Stimulated activated CD4-positive, alpha-beta T cell treated with anti-CD3 and anti-CD28 coated beads, Interleukin-4, amount 100 ng/mL, for 24 hours (primary cell): ENCODE measurements at regions not wholly inside any gene's neighbourhood (a gene's known extent, or its start where the extent isn't known, plus 50 kb on each side); places are given as distances from the start of the nearest gene placed in this dataset.
A peak's percentile ranks its signal among the peaks of the same experiment; 100 is the strongest.

Experiments
- DNase-seq: peaks from one replicate; pipeline ENCODE4 v3.0.0-alpha.2; 2020

DNA sequence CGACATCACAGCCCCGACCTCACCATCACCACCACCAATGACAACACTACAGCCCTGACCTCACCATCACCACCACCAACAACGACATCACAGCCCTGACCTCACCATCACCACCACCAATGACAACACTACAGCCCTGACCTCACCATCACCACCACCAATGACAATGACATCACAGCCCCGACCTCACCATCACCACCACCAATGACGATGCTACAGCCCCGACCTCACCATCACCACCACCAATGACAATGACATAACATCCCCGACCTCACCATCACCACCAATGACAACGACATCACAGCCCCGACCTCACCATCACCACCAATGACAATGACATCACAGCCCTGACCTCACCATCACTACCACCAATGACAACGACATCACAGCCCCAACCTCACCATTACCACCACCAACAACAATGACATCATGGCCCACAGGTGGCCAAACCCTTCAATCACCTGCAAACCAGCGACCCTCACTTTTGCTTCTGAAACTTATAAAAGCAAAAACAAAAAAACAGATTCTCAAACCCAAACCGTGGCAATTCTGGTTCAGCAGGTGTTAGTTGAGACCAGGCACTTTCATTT lies 70.7 kb upstream of the TMEM18 start:
- no peak for DNase-seq

- no peak for DNase-seq
Measured at GRCh38 chr2:746697-747096, 69.5 kb upstream of the TMEM18 start.

DNA sequence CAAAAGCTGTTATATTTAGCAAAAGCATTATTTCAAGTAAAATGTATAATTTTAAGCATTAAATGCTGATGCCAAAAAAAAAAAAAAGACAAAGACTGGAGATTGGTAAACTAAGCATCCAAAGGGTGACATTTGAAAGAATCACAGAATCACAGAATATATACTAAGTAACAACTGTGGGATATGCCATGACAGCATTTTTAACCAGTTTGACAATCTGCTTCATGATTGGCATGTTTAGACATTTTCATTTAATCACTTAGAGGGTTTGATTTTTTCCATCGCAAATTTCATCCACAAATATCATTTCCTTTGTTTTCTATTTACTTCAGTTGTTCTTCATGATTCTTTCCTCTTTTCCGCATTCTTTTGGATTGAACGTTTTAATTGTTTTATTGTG lies 66.9 kb upstream of the TMEM18 start:
- DNase-seq = no peak

DNA sequence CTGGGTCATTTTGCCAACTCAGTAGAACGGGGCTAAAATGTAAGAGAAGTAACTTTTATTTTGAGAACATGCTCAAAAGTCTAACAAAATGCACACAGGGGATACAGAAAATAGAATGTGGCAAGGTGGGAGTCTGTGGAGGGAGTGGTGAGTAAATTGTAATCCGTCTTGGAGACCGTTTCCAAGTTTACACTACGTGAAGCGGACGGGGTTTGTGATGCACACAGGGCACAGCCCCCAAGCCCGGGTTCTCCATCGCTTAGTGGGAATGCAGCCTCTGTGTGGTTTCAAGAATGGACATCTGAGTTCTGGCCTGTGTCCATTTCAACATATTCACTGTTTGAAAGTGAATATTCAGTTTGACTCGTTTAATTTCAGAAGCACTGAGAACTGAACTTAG lies 65.0 kb upstream of the TMEM18 start:
- DNase-seq = no peak

DNA sequence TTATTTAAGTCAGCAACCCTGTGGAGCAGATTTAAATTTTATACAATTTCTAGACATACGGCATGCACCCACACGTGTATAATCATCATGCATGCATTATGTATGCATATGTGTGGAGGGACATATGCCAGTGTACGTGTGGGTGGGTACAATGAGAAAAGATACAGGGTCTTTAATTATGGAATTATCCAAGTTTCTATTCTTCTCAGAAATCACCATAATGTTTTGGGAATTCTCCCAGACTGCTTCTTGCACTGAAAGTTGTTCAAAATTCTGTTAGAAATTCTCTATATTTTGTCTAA lies 63.9 kb upstream of the TMEM18 start:
- DNase-seq = no peak

DNA sequence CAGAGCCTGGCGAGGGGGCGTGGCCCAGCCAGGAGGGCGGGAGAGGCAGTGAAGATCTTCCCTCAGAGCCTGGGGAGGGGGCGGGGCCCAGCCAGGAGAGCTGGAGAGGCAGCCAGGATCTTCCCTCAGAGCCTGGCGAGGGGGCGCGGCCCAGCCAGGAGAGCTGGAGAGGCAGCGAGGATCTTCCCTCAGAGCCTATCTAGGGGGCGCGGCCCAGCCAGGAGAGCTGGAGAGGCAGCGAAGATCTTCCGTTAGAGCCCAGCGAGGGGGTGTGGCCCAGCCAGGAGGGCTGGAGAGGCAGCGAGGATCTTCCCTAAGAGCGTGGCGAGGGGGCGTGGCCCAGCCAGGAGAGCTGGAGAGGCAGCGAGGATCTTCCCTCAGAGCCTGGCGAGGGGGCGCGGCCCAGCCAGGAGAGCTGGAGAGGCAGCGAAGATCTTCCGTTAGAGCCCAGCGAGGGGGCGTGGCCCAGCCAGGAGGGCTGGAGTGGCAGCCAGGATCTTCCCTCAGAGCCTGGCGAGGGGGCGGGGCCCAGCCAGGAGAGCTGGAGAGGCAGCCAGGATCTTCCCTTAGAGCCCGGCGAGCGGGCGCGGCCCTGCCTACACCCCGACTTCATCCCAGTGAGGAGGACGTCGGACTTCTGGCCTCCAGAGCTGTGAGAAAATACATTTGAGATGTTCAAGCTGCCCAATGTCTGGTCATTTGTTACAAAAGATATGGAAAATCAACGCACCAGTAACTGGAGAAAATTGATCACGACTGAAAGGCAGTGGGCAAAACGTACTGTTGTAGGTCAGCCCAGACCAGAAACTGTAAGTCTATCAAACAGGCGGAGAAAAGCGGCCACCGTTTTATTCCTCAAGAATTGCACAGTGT lies 63.4 kb upstream of the TMEM18 start:
- peak; percentile 54 for DNase-seq

GRCh38 chr2:739864-740321 lies 62.7 kb upstream of the TMEM18 start:
- peak; percentile 14 for DNase-seq

GRCh38 chr2:736939-737338 lies 59.7 kb upstream of the TMEM18 start:
- DNase-seq = no peak

- no peak for DNase-seq
Measured at GRCh38 chr2:735670-736218, 58.5 kb upstream of the TMEM18 start.

DNA sequence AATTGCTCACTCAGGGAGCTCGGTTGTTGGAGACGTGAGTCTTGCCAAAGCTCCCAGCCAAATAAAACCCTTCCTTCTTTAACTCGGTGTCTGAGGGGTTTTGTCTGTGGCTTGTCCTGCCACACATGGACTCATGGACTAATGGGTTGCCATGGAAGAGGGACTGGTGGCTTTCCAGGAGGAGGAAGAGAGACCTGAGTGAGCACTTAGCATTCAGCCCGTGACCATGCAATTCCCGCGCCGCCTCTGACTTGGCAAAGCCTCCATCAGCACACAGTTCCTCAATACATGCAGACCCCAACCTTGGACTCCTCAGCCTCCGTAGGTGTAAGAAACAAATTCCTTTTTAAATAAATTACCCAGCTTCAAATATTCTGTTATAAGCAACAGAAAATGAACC lies 57.3 kb upstream of the TMEM18 start:
- DNase-seq = no peak

DNA sequence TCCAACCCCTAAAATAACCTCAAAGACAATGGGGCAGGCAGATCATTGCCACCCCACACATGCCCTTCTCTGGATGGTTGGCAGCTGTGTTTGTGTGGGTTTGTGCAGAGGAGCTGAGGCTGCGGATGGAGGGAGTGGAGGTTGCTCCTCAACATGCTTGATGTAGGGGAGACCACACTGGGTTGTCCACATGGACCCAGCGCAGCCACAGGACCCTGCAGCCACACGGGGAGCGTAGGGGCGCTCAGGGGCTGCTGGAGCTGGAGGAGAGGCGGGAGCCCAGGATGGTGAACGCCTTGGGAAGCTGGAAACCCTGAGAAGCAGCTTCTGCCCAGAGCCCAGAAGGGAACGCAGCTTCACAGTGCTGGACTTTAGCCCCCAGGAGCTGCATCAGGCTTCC lies 56.3 kb upstream of the TMEM18 start:
- DNase-seq = no peak

DNA sequence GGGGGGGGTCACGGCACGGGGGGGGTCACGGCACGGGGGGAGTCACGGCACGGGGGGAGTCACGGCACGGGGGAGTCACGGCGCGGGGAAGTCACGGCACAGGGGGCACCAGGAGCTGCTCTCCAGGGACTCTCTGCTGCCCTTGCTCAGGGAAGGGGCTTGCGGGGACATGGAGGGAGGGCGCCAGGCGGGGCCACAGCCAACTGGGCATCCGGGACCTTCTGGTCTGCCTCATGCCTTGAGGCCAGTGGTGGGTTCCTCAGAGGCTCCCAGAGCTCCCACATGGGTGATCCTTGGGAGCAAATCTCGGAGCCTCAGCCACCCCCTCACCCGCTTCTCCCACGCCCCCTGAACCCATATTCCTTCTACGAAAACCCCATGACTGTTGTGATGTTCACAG lies 55.8 kb upstream of the TMEM18 start:
- no peak for DNase-seq

GRCh38 chr2:731711-732110 lies 54.5 kb upstream of the TMEM18 start:
- DNase-seq = no peak

- no peak for DNase-seq
Measured at GRCh38 chr2:729376-729861, 52.2 kb upstream of the TMEM18 start.

DNA sequence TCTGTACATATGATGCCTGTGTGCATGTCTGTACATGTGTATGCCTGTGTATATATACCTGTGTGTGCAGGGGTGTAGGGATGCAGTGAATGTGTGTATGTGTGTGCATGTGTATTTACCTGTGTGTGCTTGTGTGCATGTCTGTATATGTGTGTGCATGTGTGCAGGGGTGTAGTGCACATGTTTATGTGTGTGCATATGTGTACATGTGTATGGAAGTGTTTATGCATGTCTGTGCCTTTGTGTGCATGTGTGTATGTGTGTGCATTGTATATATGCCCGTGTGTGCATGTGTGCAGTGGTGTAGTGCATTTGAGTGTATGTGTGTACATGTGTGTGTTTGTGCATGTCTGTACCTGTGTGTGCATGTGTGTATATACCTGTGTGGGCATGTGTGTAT lies 51.0 kb upstream of the TMEM18 start:
- no peak for DNase-seq

GRCh38 chr2:727071-727470 lies 49.9 kb upstream of the TMEM18 start:
- no peak for DNase-seq
